SK-N-MC (cell line): ENCODE measurements at regions not wholly inside any gene's neighbourhood (a gene's known extent, or its start where the extent isn't known, plus 50 kb on each side); places are given as distances from the start of the nearest gene placed in this dataset.

Experiments
- EZH2 ChIP-seq: fragments of 200-600 bp; sonication (generic); IDR thresholded peaks from one replicate; pipeline ENCODE4 v1.6.1; 2017; ENCODE audit warnings: antibody characterized with exemption
- FOXP2 ChIP-seq: optimal IDR thresholded peaks from 2 replicates; pipeline ENCODE3; 2011; ENCODE audit warnings: mild to moderate bottlenecking, moderate library complexity; ENCODE audit not compliant: insufficient read depth; ENCODE audit errors: extremely low read length, control extremely low read depth
- POLR2AphosphoS5 ChIP-seq: IDR thresholded peaks from 2 replicates; pipeline ENCODE4 v1.6.1; 2012; ENCODE audit warnings: mild to moderate bottlenecking, low read depth, low read length, borderline replicate concordance

GRCh38 chr13:111990362-111990761 lies 76.6 kb upstream of the SOX1 start:
- no peak for TF ChIP-seq EZH2
- TF ChIP-seq POLR2AphosphoS5: no peak
- TF ChIP-seq FOXP2: no peak
